ENCODE measurements at regions not wholly inside any gene's neighbourhood (a gene's known extent, or its start where the extent isn't known, plus 50 kb on each side); places are given as distances from the start of the nearest gene placed in this dataset.
"Not testable (repeated sequence)": the region's sequence is repeated elsewhere in the genome, so short reads cannot be mapped to it uniquely, and the experiment has no call there.

GRCh38 chr2:89058616-89059015 lies 367.1 kb downstream of the RPIA start:
- TF ChIP-seq CTCF, POLR2A (IDR thresholded peaks at IDR 0.05): not testable (repeated sequence)
